Fibroblast of lung (primary cell): ENCODE measurements at regions not wholly inside any gene's neighbourhood (a gene's known extent, or its start where the extent isn't known, plus 50 kb on each side); places are given as distances from the start of the nearest gene placed in this dataset.

Experiments
- DNase-seq, 2 donors: peaks; one replicate each; pipeline versions ENCODE4 v3.0.0 to v3.0.0-alpha.2; 2010; ENCODE audit warnings: low read depth in 2 of 2
- H2AFZ ChIP-seq: 2 replicates; pipeline ENCODE4 v1.5.1; 2012; ENCODE audit warnings: low read length, control low read depth, inconsistent platforms
- H3K27ac ChIP-seq: 2 replicates; pipeline ENCODE4 v1.5.1; 2011; ENCODE audit warnings: low read length, control low read depth; ENCODE audit not compliant: insufficient read depth
- H3K27me3 ChIP-seq: 2 replicates; pipeline ENCODE4 v1.5.1; 2011; ENCODE audit warnings: mild to moderate bottlenecking, low read length; ENCODE audit not compliant: control insufficient read depth, insufficient read depth
- H3K36me3 ChIP-seq: 2 replicates; pipeline ENCODE4 v1.5.1; 2011; ENCODE audit warnings: low read length; ENCODE audit not compliant: control insufficient read depth, insufficient read depth
- H3K4me1 ChIP-seq: 2 replicates; pipeline ENCODE4 v1.5.1; 2011; ENCODE audit warnings: low read length; ENCODE audit not compliant: control insufficient read depth, insufficient read depth; ENCODE audit errors: extremely low read depth
- H3K4me2 ChIP-seq: 2 replicates; pipeline ENCODE4 v1.5.1; 2011; ENCODE audit warnings: low read length, control low read depth; ENCODE audit not compliant: insufficient read depth; ENCODE audit errors: extremely low read depth
- H3K4me3 ChIP-seq, 4 experiments: fragments of 200-600 bp in 1 of 4; sonication (generic) in 1 of 4; replicated peaks in 1 of 4; 2 replicates each; pipeline ENCODE4 v1.5.1; 2011 to 2016; ENCODE audit warnings: low read length in 4 of 4, low read depth in 3 of 4, mild to moderate bottlenecking in 3 of 4, control low read depth in 2 of 4, inconsistent platforms in 1 of 4, mixed read lengths in 1 of 4; ENCODE audit not compliant: insufficient read depth in 1 of 4; ENCODE audit errors: control extremely low read depth in 1 of 4
- H3K79me2 ChIP-seq: 2 replicates; pipeline ENCODE4 v1.5.1; 2012; ENCODE audit warnings: mild to moderate bottlenecking, low read length, inconsistent platforms; ENCODE audit not compliant: control insufficient read depth, insufficient read depth
- H3K9ac ChIP-seq: 2 replicates; pipeline ENCODE4 v1.5.1; 2011; ENCODE audit warnings: mild to moderate bottlenecking, low read length, control low read depth; ENCODE audit not compliant: insufficient read depth
- H3K9me3 ChIP-seq: 2 replicates; pipeline ENCODE4 v1.5.1; 2012; ENCODE audit warnings: low read depth, low read length; ENCODE audit not compliant: control insufficient read depth, insufficient read depth
- H4K20me1 ChIP-seq: 2 replicates; pipeline ENCODE4 v1.5.1; 2011; ENCODE audit warnings: low read length; ENCODE audit not compliant: control insufficient read depth, insufficient read depth; ENCODE audit errors: extremely low read depth
- CTCF ChIP-seq, 2 donors: IDR thresholded peaks in 1 of 2; conservative IDR thresholded peaks in 1 of 2; 1 replicate in 1 of 2; 2 replicates in 1 of 2; pipeline ENCODE4 v1.5.1; 2011 to 2012; ENCODE audit warnings: low read length in 2 of 2, control low read depth in 1 of 2, inconsistent platforms in 1 of 2, low read depth in 1 of 2, mild to moderate bottlenecking in 1 of 2
- EZH2 ChIP-seq: IDR thresholded peaks from 2 replicates; pipeline ENCODE4 v1.5.1; 2012; ENCODE audit warnings: low read length, control low read depth, mild to moderate bottlenecking; ENCODE audit errors: missing control alignments

GRCh38 chr2:65625982-65626381 is 193.6 kb upstream of the SPRED2 start:
- TF ChIP-seq EZH2 (no peak), CTCF (conservative IDR thresholded peaks at IDR 0.05 in 1 of 2, IDR thresholded peaks at IDR 0.05 in 1 of 2; ENCODE audit: low read depth in 1 of 2, low read length in 2 of 2) (no peak)
- no peak overlapping the region for H3K9ac ChIP-seq
- peaks cover 5% of the 10 kb centered on the region for H3K27me3 ChIP-seq
- H3K79me2 ChIP-seq, result no peaks in the 10 kb centered on the region
- no peaks in the 10 kb centered on the region for H3K9me3 ChIP-seq
- no peak overlapping the region for H3K27ac ChIP-seq
- no peaks in the 10 kb centered on the region for H3K4me1 ChIP-seq
- H4K20me1 ChIP-seq, result no peaks in the 10 kb centered on the region
- DNase-seq, result no peak
- no peak overlapping the region for H3K4me3 ChIP-seq
- no peak overlapping the region for H3K4me2 ChIP-seq
- H3K36me3 ChIP-seq, result no peaks in the 10 kb centered on the region
- H2AFZ ChIP-seq, result no peak overlapping the region

GRCh38 chr2:65622951-65623535 is 190.6 kb upstream of the SPRED2 start:
- Histone ChIP-seq H3K79me2 (no peaks in the 10 kb centered on the region), H3K4me3 (no peak overlapping the region), H3K27ac (no peak overlapping the region), H3K36me3 (no peaks in the 10 kb centered on the region), H4K20me1 (no peaks in the 10 kb centered on the region), H2AFZ (no peak overlapping the region), H3K4me2 (no peak overlapping the region), H3K9me3 (no peaks in the 10 kb centered on the region), H3K4me1 (no peaks in the 10 kb centered on the region), H3K27me3 (peaks cover 5% of the 10 kb centered on the region), H3K9ac (no peak overlapping the region)
- no peak for DNase-seq
- TF ChIP-seq EZH2 (no peak), CTCF (conservative IDR thresholded peaks at IDR 0.05 in 1 of 2, IDR thresholded peaks at IDR 0.05 in 1 of 2; ENCODE audit: low read depth in 1 of 2, low read length in 2 of 2) (no peak)

- Histone ChIP-seq H3K9me3 (no peaks in the 10 kb centered on the region), H3K27ac (no peak overlapping the region), H3K79me2 (no peaks in the 10 kb centered on the region), H3K9ac (no peak overlapping the region), H4K20me1 (no peaks in the 10 kb centered on the region), H3K27me3 (peaks cover 5% of the 10 kb centered on the region), H3K4me2 (no peak overlapping the region), H2AFZ (no peak overlapping the region), H3K4me1 (no peaks in the 10 kb centered on the region), H3K4me3 (no peak overlapping the region), H3K36me3 (no peaks in the 10 kb centered on the region)
- DNase-seq, result no peak
- TF ChIP-seq EZH2, result no peak
- no peak for TF ChIP-seq CTCF (conservative IDR thresholded peaks at IDR 0.05 in 1 of 2, IDR thresholded peaks at IDR 0.05 in 1 of 2; ENCODE audit: low read depth in 1 of 2, low read length in 2 of 2)
These were observed 190.1 kb upstream of the SPRED2 start for GRCh38 chr2:65622499-65622898.
